Keratinocyte (primary cell): ENCODE measurements at regions not wholly inside any gene's neighbourhood (a gene's known extent, or its start where the extent isn't known, plus 50 kb on each side); places are given as distances from the start of the nearest gene placed in this dataset.

ENCODE experiments used
- DNase-seq: peaks from one replicate; pipeline ENCODE4 v3.0.0-alpha.2; 2011; ENCODE audit warnings: low read depth, missing footprints, low spot score
- FAIRE-seq: peaks from 2 replicates; lab custom pipeline; 2011; peaks lifted over from hg19 to GRCh38; lab: Jason Lieb, UNC
- H2AFZ ChIP-seq: 2 replicates; pipeline ENCODE4 v1.6.0; 2012; ENCODE audit warnings: low read length, control low read depth, inconsistent platforms; ENCODE audit not compliant: control insufficient read depth
- H3K27ac ChIP-seq: 2 replicates; pipeline ENCODE4 v1.5.1; 2011; ENCODE audit warnings: low read length; ENCODE audit not compliant: control insufficient read depth, insufficient read depth
- H3K27me3 ChIP-seq: 3 replicates; pipeline ENCODE4 v1.6.0; 2011; ENCODE audit warnings: low read length; ENCODE audit not compliant: control insufficient read depth, insufficient read depth; ENCODE audit errors: extremely low read depth
- H3K36me3 ChIP-seq, 2 experiments: 2 replicates in 1 of 2; 3 replicates in 1 of 2; pipeline ENCODE4 v1.5.1; 2011; ENCODE audit warnings: low read length in 2 of 2, mild to moderate bottlenecking in 1 of 2; ENCODE audit not compliant: control insufficient read depth in 2 of 2, insufficient read depth in 2 of 2; ENCODE audit errors: extremely low read depth in 1 of 2
- H3K4me1 ChIP-seq: 3 replicates; pipeline ENCODE4 v1.5.1; 2011; ENCODE audit warnings: low read length; ENCODE audit not compliant: control insufficient read depth, insufficient read depth; ENCODE audit errors: extremely low read depth
- H3K4me2 ChIP-seq: 3 replicates; pipeline ENCODE4 v1.6.0; 2011; ENCODE audit warnings: low read depth, low read length; ENCODE audit not compliant: control insufficient read depth, insufficient read depth; ENCODE audit errors: extremely low read depth
- H3K4me3 ChIP-seq, 3 experiments: fragments of 200-600 bp in 1 of 3; sonication (generic) in 1 of 3; 2 replicates in 2 of 3; 3 replicates in 1 of 3; pipeline ENCODE4 v1.5.1; 2011 to 2016; ENCODE audit warnings: low read length in 3 of 3, mild to moderate bottlenecking in 3 of 3, control low read depth in 2 of 3, inconsistent platforms in 1 of 3, low read depth in 1 of 3, mixed read lengths in 1 of 3, mixed run types in 1 of 3, moderate library complexity in 1 of 3; ENCODE audit not compliant: control insufficient read depth in 2 of 3, insufficient read depth in 2 of 3; ENCODE audit errors: extremely low read depth in 1 of 3
- H3K79me2 ChIP-seq: 2 replicates; pipeline ENCODE4 v1.6.0; 2012; ENCODE audit warnings: low read length; ENCODE audit not compliant: control insufficient read depth, insufficient read depth
- H3K9ac ChIP-seq: 3 replicates; pipeline ENCODE4 v1.6.0; 2011; ENCODE audit warnings: low read length; ENCODE audit not compliant: control insufficient read depth, insufficient read depth; ENCODE audit errors: extremely low read depth
- H3K9me1 ChIP-seq: 3 replicates; pipeline ENCODE4 v1.6.0; 2011; ENCODE audit warnings: low read length; ENCODE audit not compliant: control insufficient read depth, insufficient read depth; ENCODE audit errors: extremely low read depth
- H3K9me3 ChIP-seq: 2 replicates; pipeline ENCODE4 v1.5.1; 2012; ENCODE audit warnings: low read depth, low read length; ENCODE audit not compliant: control insufficient read depth
- H4K20me1 ChIP-seq: 3 replicates; pipeline ENCODE4 v1.6.0; 2011; ENCODE audit warnings: low read length; ENCODE audit not compliant: control insufficient read depth, insufficient read depth; ENCODE audit errors: extremely low read depth
- EZH2 ChIP-seq: IDR thresholded peaks from one replicate; pipeline ENCODE4 v1.6.1; 2012; ENCODE audit warnings: inconsistent platforms, mild to moderate bottlenecking, low read length, moderate library complexity
- dilution Hi-C: fragments of 300-500 bp; cut with MboI; formaldehyde crosslinking; loops from one replicate; pipeline ENCODE4 v1.7.0; 2020; ENCODE audit warnings: low sequenced_read_pairs; ENCODE audit not compliant: extremely low pct_ligation_motif_present
- TF ChIP-seq, protein P1 (sequence below), 3 experiments: IDR thresholded peaks in 1 of 3; conservative IDR thresholded peaks in 1 of 3; optimal IDR thresholded peaks in 1 of 3; 2 replicates in 2 of 3; 3 replicates in 1 of 3; pipeline versions ENCODE3 to v1.5.1; 2011; ENCODE audit warnings: low read length in 3 of 3, mild to moderate bottlenecking in 3 of 3, moderate library complexity in 2 of 3, control low read depth in 1 of 3, inconsistent platforms in 1 of 3; ENCODE audit not compliant: insufficient read depth in 2 of 3; ENCODE audit errors: extremely low read depth in 1 of 3

DNA sequence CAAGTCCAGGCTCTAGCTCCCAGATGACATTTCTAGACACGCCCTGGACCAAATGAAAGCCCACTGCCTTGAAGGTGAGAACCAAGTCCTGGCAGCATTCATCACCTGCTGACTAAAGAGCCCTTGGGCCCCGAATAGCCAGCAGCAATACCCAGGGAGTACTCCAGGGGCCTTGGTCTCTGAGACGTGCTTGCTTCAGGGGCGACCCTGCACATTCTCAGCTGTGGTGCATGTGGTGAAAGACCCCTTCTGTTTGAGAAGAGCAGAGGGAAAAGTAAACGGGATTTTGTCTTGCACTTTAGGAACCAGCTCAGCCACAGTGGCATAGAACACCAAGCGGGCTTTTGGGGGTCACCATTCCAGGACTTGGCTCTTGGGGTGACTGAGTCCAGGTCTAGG, 260.5 kb upstream of the MYT1L start:
- dilution Hi-C loops = no loop called here

DNA sequence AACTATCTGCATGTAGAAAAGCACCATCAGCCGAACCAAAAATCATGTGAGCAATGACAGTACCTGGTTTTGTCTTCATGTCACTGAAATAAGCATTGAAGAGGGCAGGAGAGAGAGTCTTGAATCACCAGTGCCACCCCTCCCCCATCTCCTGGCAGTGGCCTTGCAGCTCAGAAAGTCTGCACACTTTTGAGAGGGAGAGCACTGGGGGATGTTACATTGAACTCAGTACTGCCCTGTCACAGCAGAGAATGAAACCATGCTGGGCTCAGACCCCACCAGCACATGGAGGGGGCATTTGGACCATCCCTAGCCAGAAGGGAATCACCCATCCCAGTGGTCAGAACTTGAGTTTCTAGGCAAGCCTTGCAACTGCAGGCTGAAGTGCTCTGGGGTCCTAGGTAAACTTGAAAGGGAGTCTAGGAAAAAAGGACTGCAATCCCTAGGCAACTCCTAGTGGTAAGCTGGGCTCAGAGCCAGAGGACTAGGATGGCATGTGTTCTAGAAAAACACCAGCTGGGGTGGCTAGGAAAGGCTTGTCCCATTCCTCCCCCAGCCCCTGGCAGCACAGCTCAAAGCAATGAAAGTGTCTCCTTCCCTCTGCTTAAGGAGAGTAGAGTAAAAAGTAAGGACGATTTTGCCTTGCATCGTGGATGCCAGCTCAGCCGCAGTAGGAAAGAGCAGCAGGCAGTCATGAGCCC, 259.9 kb upstream of the MYT1L start:
- H3K4me2 ChIP-seq = no peak overlapping the region
- H3K9ac ChIP-seq = no peak overlapping the region
- H2AFZ ChIP-seq = no peak overlapping the region
- no peaks in the 10 kb centered on the region for H4K20me1 ChIP-seq
- FAIRE-seq (no peak), DNase-seq (no peak)
- no peak overlapping the region for H3K27ac ChIP-seq
- no peaks in the 10 kb centered on the region for H3K4me1 ChIP-seq
- no peaks in the 10 kb centered on the region for H3K9me3 ChIP-seq
- no peaks in the 10 kb centered on the region for H3K27me3 ChIP-seq
- TF ChIP-seq EZH2 = no peak
- TF ChIP-seq, protein P1, sequence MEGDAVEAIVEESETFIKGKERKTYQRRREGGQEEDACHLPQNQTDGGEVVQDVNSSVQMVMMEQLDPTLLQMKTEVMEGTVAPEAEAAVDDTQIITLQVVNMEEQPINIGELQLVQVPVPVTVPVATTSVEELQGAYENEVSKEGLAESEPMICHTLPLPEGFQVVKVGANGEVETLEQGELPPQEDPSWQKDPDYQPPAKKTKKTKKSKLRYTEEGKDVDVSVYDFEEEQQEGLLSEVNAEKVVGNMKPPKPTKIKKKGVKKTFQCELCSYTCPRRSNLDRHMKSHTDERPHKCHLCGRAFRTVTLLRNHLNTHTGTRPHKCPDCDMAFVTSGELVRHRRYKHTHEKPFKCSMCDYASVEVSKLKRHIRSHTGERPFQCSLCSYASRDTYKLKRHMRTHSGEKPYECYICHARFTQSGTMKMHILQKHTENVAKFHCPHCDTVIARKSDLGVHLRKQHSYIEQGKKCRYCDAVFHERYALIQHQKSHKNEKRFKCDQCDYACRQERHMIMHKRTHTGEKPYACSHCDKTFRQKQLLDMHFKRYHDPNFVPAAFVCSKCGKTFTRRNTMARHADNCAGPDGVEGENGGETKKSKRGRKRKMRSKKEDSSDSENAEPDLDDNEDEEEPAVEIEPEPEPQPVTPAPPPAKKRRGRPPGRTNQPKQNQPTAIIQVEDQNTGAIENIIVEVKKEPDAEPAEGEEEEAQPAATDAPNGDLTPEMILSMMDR (optimal IDR thresholded peaks at IDR 0.05 in 1 of 3, IDR thresholded peaks at IDR 0.05 in 1 of 3, conservative IDR thresholded peaks at IDR 0.05 in 1 of 3; ENCODE audit: extremely low read depth in 1 of 3, insufficient read depth in 2 of 3, low read length in 3 of 3) = no peak
- H3K36me3 ChIP-seq = no peaks in the 10 kb centered on the region
- dilution Hi-C loops = no loop called here
- no peaks in the 10 kb centered on the region for H3K79me2 ChIP-seq
- H3K4me3 ChIP-seq = no peak overlapping the region
- no peaks in the 10 kb centered on the region for H3K9me1 ChIP-seq

More for the DNA sequence above, 260.5 kb upstream of the MYT1L start:
- TF ChIP-seq EZH2 = no peak
- TF ChIP-seq, protein P1 (optimal IDR thresholded peaks at IDR 0.05 in 1 of 3, IDR thresholded peaks at IDR 0.05 in 1 of 3, conservative IDR thresholded peaks at IDR 0.05 in 1 of 3; ENCODE audit: extremely low read depth in 1 of 3, insufficient read depth in 2 of 3, low read length in 3 of 3) = no peak
- Histone ChIP-seq H2AFZ (no peak overlapping the region), H3K27me3 (no peaks in the 10 kb centered on the region), H3K36me3 (no peaks in the 10 kb centered on the region), H4K20me1 (no peaks in the 10 kb centered on the region), H3K79me2 (no peaks in the 10 kb centered on the region), H3K4me2 (no peak overlapping the region), H3K4me1 (no peaks in the 10 kb centered on the region), H3K9ac (no peak overlapping the region), H3K4me3 (no peak overlapping the region), H3K9me1 (no peaks in the 10 kb centered on the region), H3K27ac (no peak overlapping the region), H3K9me3 (no peaks in the 10 kb centered on the region)
- DNase-seq (no peak), FAIRE-seq (no peak)
